Gastrocnemius medialis (tissue), 4 donors: ENCODE measurements at regions not wholly inside any gene's neighbourhood (a gene's known extent, or its start where the extent isn't known, plus 50 kb on each side); places are given as distances from the start of the nearest gene placed in this dataset.
"Not testable (repeated sequence)": the region's sequence is repeated elsewhere in the genome, so short reads cannot be mapped to it uniquely, and the experiment has no call there.

ENCODE experiments used
- ATAC-seq, 2 donors: fragments of 150-250 bp; one replicate each; pipeline ENCODE4 v1.9.1; 2016
- DNase-seq, 2 donors: peaks; one replicate each; pipeline ENCODE4 v3.0.0-alpha.2; 2019
- H3K27ac ChIP-seq, 4 donors: fragments of 200-600 bp; sonication (generic); 1 replicate in 1 of 4; 2 replicates in 3 of 4; pipeline ENCODE4 v1.5.1; 2016 to 2018; ENCODE audit warnings: mild to moderate bottlenecking in 2 of 4, moderate library complexity in 1 of 4
- H3K27me3 ChIP-seq, 3 donors: fragments of 200-600 bp; sonication (generic) in 2 of 3; 1 replicate in 1 of 3; 2 replicates in 2 of 3; pipeline versions ENCODE4 v1.5.1 to v1.6.0; 2016 to 2019; ENCODE audit warnings: mild to moderate bottlenecking in 1 of 3, moderate library complexity in 1 of 3
- H3K36me3 ChIP-seq, 2 donors: fragments of 200-600 bp; sonication (generic) in 1 of 2; one replicate each; pipeline ENCODE4 v1.5.1; 2017 to 2018
- H3K4me1 ChIP-seq, 2 donors: fragments of 200-600 bp; sonication (generic) in 1 of 2; one replicate each; pipeline ENCODE4 v1.5.1; 2016 to 2017; ENCODE audit warnings: mild to moderate bottlenecking in 2 of 2
- H3K4me3 ChIP-seq, 4 donors: fragments of 200-600 bp; sonication (generic) in 3 of 4; 1 replicate in 1 of 4; 2 replicates in 3 of 4; pipeline ENCODE4 v1.5.1; 2016 to 2019; ENCODE audit warnings: mild to moderate bottlenecking in 2 of 4
- H3K9me3 ChIP-seq, 3 donors: fragments of 200-600 bp; sonication (generic) in 2 of 3; 1 replicate in 1 of 3; 2 replicates in 2 of 3; pipeline ENCODE4 v1.5.1; 2016 to 2019
- POLR2A ChIP-seq, 2 donors: fragments of 450-650 bp; IDR thresholded peaks; one replicate each; pipeline ENCODE4 v1.6.1; 2017; ENCODE audit warnings: antibody characterized with exemption in 2 of 2, mild to moderate bottlenecking in 2 of 2, moderate library complexity in 2 of 2
- in situ Hi-C, 4 donors: fragments of 200-750 bp; cut with MboI; loops; one replicate each; pipeline versions ENCODE4 v1.15.0 to v1.8.0; 2017; ENCODE audit warnings: low sequenced_read_pairs in 4 of 4
- intact Hi-C: fragments of 100-400 bp; cut with DNase I; formaldehyde crosslinking; loops from one replicate; pipeline ENCODE4 v1.15.1; 2023; ENCODE audit warnings: low total_unique reads
- TF ChIP-seq, protein P1 (sequence below), 5 experiments: fragments of 450-650 bp in 3 of 5; fragments of 200-600 bp in 2 of 5; sonication (generic) in 2 of 5; IDR thresholded peaks in 4 of 5; conservative IDR thresholded peaks in 1 of 5; 1 replicate in 4 of 5; 2 replicates in 1 of 5; pipeline ENCODE4 v1.5.1; 2016 to 2019; ENCODE audit warnings: antibody characterized with exemption in 5 of 5, mild to moderate bottlenecking in 3 of 5, moderate library complexity in 3 of 5

DNA sequence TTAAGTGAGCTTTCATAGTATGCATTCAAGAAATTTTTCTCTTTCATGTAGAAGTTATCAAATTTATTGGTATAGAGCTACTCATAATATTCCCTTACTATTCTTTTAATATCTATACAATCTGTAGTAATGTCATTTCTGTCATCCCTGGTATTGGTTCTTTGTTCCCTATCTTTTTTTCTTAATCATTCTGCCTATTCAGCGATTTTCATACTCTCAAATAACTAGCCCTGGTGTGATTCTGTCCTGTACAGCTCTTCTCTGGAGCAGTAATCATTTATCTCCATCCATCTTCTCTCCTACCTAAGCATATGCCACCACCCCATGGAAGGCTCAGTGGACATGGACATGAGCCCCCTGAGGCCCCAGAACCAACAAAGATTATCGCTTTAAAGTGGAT is 213.2 kb upstream of the NEBL start:
- intact Hi-C loops, result no loop called here
- Histone ChIP-seq H3K9me3 (no peaks in the 10 kb centered on the region), H3K36me3 (no peaks in the 10 kb centered on the region), H3K27ac (no peak overlapping the region), H3K27me3 (no peaks in the 10 kb centered on the region), H3K4me1 (no peaks in the 10 kb centered on the region), H3K4me3 (no peak overlapping the region)
- in situ Hi-C loops, result no loop called here
- no peak for ATAC-seq
- no peak for DNase-seq
- TF ChIP-seq, protein P1, sequence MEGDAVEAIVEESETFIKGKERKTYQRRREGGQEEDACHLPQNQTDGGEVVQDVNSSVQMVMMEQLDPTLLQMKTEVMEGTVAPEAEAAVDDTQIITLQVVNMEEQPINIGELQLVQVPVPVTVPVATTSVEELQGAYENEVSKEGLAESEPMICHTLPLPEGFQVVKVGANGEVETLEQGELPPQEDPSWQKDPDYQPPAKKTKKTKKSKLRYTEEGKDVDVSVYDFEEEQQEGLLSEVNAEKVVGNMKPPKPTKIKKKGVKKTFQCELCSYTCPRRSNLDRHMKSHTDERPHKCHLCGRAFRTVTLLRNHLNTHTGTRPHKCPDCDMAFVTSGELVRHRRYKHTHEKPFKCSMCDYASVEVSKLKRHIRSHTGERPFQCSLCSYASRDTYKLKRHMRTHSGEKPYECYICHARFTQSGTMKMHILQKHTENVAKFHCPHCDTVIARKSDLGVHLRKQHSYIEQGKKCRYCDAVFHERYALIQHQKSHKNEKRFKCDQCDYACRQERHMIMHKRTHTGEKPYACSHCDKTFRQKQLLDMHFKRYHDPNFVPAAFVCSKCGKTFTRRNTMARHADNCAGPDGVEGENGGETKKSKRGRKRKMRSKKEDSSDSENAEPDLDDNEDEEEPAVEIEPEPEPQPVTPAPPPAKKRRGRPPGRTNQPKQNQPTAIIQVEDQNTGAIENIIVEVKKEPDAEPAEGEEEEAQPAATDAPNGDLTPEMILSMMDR (IDR thresholded peaks at IDR 0.05 in 4 of 5, conservative IDR thresholded peaks at IDR 0.05 in 1 of 5), result no peak
- no peak for TF ChIP-seq POLR2A (IDR thresholded peaks at IDR 0.05)

DNA sequence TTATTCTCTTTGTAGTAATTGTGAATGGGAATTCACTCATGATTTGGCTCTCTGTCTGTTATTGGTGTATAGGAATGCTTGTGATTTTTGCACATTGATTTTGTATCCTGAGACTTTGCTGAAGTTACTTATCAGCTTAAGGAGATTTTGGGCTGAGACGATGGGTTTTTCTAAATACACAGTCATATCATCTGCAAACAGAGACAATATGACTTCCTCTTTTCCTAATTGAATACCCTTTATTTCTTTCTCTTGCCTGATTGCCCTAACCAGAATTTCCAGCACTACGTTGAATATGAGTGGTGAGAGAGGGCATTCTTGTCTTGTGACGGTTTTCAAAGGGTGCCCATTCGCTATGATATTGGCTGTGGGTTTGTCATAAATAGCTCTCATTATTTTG is 209.8 kb upstream of the NEBL start:
- H3K27me3 ChIP-seq, H3K36me3 ChIP-seq, H3K4me1 ChIP-seq, DNase-seq, H3K27ac ChIP-seq, H3K4me3 ChIP-seq, in situ Hi-C loops, ATAC-seq, intact Hi-C loops, H3K9me3 ChIP-seq: not testable (repeated sequence)

DNA sequence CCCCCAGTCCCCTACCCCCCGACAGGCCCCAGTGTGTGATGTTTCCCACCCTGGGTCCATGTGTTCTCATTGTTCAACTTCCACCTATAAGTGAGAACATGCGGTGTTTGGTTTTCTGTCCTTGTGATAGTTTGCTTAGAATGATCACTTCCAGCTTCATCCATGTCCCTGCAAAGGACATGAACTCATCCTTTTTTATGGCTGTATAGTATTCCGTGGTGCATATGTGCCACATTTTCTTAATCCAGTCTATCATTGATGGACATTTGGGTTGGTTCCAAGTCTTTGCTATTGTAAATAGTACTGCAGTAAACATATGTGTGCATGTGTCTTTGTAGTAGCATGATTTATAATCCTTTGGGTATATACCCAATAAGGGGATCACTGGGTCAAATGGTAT is 208.2 kb upstream of the NEBL start:
- ATAC-seq, DNase-seq, H3K9me3 ChIP-seq, H3K36me3 ChIP-seq, intact Hi-C loops, H3K27me3 ChIP-seq, H3K4me3 ChIP-seq, H3K27ac ChIP-seq, in situ Hi-C loops, H3K4me1 ChIP-seq: not testable (repeated sequence)

GRCh38 chr10:21100871-21101514 is 203.9 kb upstream of the NEBL start:
- intact Hi-C loops, result no loop called here
- ATAC-seq (no peak), DNase-seq (no peak)
- in situ Hi-C loops, result no loop called here
- H3K27ac ChIP-seq, result no peak overlapping the region
- no peak overlapping the region for H3K4me3 ChIP-seq
- H3K9me3 ChIP-seq, result no peaks in the 10 kb centered on the region
- no peak for TF ChIP-seq POLR2A (IDR thresholded peaks at IDR 0.05)
- TF ChIP-seq, protein P1 (IDR thresholded peaks at IDR 0.05 in 4 of 5, conservative IDR thresholded peaks at IDR 0.05 in 1 of 5), result no peak
- H3K27me3 ChIP-seq, result no peaks in the 10 kb centered on the region
- H3K4me1 ChIP-seq, result no peaks in the 10 kb centered on the region
- H3K36me3 ChIP-seq, result no peaks in the 10 kb centered on the region

DNA sequence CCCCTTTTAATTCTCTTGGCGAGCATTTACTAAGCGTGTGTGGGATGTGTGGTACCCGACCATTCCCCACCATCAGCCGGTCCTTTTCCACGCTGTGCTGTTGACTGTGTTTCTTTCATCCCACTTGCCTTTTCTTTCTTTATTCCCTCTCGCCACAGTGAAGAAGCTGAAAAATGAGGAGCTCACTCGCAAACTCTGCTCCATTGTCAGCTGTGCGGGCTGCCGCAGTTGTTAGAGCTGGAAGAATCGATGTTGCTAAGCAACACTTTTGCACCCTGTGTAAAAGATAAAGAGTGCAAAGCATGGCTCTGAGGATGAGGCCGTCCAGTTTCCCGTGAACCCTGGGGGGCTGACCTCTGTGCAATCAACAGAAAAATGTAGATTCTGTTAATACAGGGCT is 203.1 kb upstream of the NEBL start:
- no peak overlapping the region for H3K4me3 ChIP-seq
- H3K27me3 ChIP-seq, result no peaks in the 10 kb centered on the region
- H3K9me3 ChIP-seq, result no peaks in the 10 kb centered on the region
- H3K4me1 ChIP-seq, result no peaks in the 10 kb centered on the region
- no peaks in the 10 kb centered on the region for H3K36me3 ChIP-seq
- ATAC-seq (no peak), DNase-seq (no peak)
- in situ Hi-C loops (no loop called here), intact Hi-C loops (no loop called here)
- TF ChIP-seq, protein P1 (IDR thresholded peaks at IDR 0.05 in 4 of 5, conservative IDR thresholded peaks at IDR 0.05 in 1 of 5), result no peak
- TF ChIP-seq POLR2A (IDR thresholded peaks at IDR 0.05), result no peak
- no peak overlapping the region for H3K27ac ChIP-seq
